Tibial artery (tissue), 4 donors: ENCODE measurements at regions not wholly inside any gene's neighbourhood (a gene's known extent, or its start where the extent isn't known, plus 50 kb on each side); places are given as distances from the start of the nearest gene placed in this dataset.

Experiments used
- DNase-seq, 2 donors: peaks; one replicate each; pipeline ENCODE4 v3.0.0-alpha.2; 2019
- H3K27ac ChIP-seq, 2 donors: fragments of 200-600 bp; sonication (generic) in 1 of 2; 1 replicate in 1 of 2; 2 replicates in 1 of 2; pipeline ENCODE4 v1.5.1; 2018 to 2019; ENCODE audit warnings: mild to moderate bottlenecking in 1 of 2
- H3K27me3 ChIP-seq, 2 donors: fragments of 200-600 bp; sonication (generic) in 1 of 2; one replicate each; pipeline versions ENCODE4 v1.5.1 to v1.6.0; 2016 to 2019
- H3K36me3 ChIP-seq, 3 donors: fragments of 200-600 bp; sonication (generic) in 2 of 3; one replicate each; pipeline ENCODE4 v1.5.1; 2016 to 2019; ENCODE audit warnings: mild to moderate bottlenecking in 2 of 3
- H3K4me1 ChIP-seq, 4 donors: fragments of 200-600 bp; sonication (generic) in 2 of 4; 1 replicate in 3 of 4; 2 replicates in 1 of 4; pipeline ENCODE4 v1.5.1; 2016 to 2019
- H3K4me3 ChIP-seq, 2 donors: fragments of 200-600 bp; sonication (generic) in 1 of 2; 1 replicate in 1 of 2; 2 replicates in 1 of 2; pipeline ENCODE4 v1.5.1; 2018 to 2019; ENCODE audit warnings: mild to moderate bottlenecking in 2 of 2
- H3K9me3 ChIP-seq, 3 donors: fragments of 200-600 bp; sonication (generic) in 1 of 3; one replicate each; pipeline ENCODE4 v1.5.1; 2016 to 2019
- intact Hi-C: fragments of 100-400 bp; cut with DNase I; formaldehyde crosslinking; loops from one replicate; pipeline ENCODE4 v1.15.0; 2023; ENCODE audit warnings: low total_unique reads
- TF ChIP-seq, protein P1 (sequence below), 2 experiments: fragments of 200-600 bp in 1 of 2; fragments of 450-650 bp in 1 of 2; IDR thresholded peaks; one replicate each; pipeline ENCODE4 v1.5.1; 2017 to 2019; ENCODE audit warnings: antibody characterized with exemption in 2 of 2, mild to moderate bottlenecking in 1 of 2, moderate library complexity in 1 of 2

- intact Hi-C loops = no loop called here
- Histone ChIP-seq H3K36me3 (no peaks in the 10 kb centered on the region), H3K27ac (no peak overlapping the region), H3K4me1 (no peaks in the 10 kb centered on the region), H3K9me3 (no peaks in the 10 kb centered on the region), H3K27me3 (no peaks in the 10 kb centered on the region), H3K4me3 (no peak overlapping the region)
- no peak for DNase-seq
- TF ChIP-seq, protein P1, sequence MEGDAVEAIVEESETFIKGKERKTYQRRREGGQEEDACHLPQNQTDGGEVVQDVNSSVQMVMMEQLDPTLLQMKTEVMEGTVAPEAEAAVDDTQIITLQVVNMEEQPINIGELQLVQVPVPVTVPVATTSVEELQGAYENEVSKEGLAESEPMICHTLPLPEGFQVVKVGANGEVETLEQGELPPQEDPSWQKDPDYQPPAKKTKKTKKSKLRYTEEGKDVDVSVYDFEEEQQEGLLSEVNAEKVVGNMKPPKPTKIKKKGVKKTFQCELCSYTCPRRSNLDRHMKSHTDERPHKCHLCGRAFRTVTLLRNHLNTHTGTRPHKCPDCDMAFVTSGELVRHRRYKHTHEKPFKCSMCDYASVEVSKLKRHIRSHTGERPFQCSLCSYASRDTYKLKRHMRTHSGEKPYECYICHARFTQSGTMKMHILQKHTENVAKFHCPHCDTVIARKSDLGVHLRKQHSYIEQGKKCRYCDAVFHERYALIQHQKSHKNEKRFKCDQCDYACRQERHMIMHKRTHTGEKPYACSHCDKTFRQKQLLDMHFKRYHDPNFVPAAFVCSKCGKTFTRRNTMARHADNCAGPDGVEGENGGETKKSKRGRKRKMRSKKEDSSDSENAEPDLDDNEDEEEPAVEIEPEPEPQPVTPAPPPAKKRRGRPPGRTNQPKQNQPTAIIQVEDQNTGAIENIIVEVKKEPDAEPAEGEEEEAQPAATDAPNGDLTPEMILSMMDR (IDR thresholded peaks at IDR 0.05) = no peak
Measured at GRCh38 chr5:179478624-179479023, 71.7 kb upstream of the RUFY1 start.

DNA sequence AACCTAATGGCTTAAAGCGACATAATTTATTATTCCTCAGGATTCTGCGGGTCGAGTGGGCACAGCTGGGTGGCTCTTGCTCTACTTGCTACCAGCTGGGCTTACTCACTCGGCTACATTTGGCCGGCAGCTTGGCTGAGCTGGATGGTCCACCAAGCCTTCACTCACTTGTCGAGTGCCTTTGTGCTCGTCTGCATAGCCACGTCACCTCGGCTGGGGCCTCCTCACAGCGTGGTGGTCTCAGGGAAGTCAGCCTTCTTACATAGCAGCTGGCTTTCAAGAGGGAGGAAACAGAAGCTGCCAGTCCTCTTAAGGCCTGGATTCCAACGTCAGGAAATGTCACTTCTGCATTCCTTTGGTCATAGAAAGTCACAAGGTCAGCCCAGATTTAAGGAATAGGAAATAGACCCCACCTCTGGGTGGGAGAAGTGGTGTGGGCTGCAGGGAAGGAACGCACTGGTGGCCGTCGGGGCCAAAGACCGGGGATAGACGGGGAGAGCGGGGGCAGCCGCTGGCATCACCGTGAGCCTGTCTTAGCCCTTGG is 75.1 kb upstream of the RUFY1 start:
- H3K9me3 ChIP-seq = no peaks in the 10 kb centered on the region
- no peaks in the 10 kb centered on the region for H3K36me3 ChIP-seq
- DNase-seq = no peak
- no peaks in the 10 kb centered on the region for H3K4me1 ChIP-seq
- H3K27me3 ChIP-seq = no peaks in the 10 kb centered on the region
- intact Hi-C loops = no loop called here
- TF ChIP-seq, protein P1 (IDR thresholded peaks at IDR 0.05) = no peak
- no peak overlapping the region for H3K27ac ChIP-seq
- no peak overlapping the region for H3K4me3 ChIP-seq

GRCh38 chr5:179472641-179473040 is 77.7 kb upstream of the RUFY1 start:
- no peak overlapping the region for H3K27ac ChIP-seq
- no peaks in the 10 kb centered on the region for H3K9me3 ChIP-seq
- H3K36me3 ChIP-seq = no peaks in the 10 kb centered on the region
- H3K4me1 ChIP-seq = no peaks in the 10 kb centered on the region
- TF ChIP-seq, protein P1 (IDR thresholded peaks at IDR 0.05) = no peak
- DNase-seq = no peak
- no peak overlapping the region for H3K4me3 ChIP-seq
- intact Hi-C loops = no loop called here
- H3K27me3 ChIP-seq = no peaks in the 10 kb centered on the region

DNA sequence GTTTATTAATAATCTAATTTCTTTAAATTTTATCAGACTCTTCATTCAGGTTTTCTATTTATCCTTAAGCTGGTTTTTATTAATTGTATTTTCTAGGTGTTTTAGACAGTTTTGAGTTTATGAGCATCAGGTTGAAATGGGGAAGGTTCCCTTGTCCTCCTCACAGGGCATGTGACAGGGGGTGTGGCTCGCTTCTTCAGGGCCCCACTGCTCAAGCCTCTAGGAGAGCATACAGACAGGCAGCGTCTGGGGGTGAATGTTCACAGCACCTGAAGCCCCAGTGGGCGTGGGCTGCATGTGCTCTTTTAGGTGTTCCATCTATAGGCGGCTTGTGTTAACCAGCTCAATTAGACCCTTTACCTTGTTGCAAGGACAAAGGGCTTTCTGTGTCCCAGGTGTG is 78.2 kb upstream of the RUFY1 start:
- H3K27me3 ChIP-seq = no peaks in the 10 kb centered on the region
- no peak overlapping the region for H3K27ac ChIP-seq
- no peaks in the 10 kb centered on the region for H3K4me1 ChIP-seq
- H3K36me3 ChIP-seq = no peaks in the 10 kb centered on the region
- no peak for DNase-seq
- no peaks in the 10 kb centered on the region for H3K9me3 ChIP-seq
- TF ChIP-seq, protein P1 (IDR thresholded peaks at IDR 0.05) = no peak
- H3K4me3 ChIP-seq = no peak overlapping the region
- intact Hi-C loops = no loop called here

GRCh38 chr5:179470201-179470600 is 80.2 kb upstream of the RUFY1 start:
- Histone ChIP-seq H3K27me3 (no peaks in the 10 kb centered on the region), H3K9me3 (peaks cover 0 to 8% (median 3%) of the 10 kb centered on the region in 3 donors), H3K4me1 (no peaks in the 10 kb centered on the region), H3K4me3 (no peak overlapping the region), H3K27ac (no peak overlapping the region), H3K36me3 (no peaks in the 10 kb centered on the region)
- no peak for DNase-seq
- TF ChIP-seq, protein P1 (IDR thresholded peaks at IDR 0.05) = no peak
- intact Hi-C loops = no loop called here

DNA sequence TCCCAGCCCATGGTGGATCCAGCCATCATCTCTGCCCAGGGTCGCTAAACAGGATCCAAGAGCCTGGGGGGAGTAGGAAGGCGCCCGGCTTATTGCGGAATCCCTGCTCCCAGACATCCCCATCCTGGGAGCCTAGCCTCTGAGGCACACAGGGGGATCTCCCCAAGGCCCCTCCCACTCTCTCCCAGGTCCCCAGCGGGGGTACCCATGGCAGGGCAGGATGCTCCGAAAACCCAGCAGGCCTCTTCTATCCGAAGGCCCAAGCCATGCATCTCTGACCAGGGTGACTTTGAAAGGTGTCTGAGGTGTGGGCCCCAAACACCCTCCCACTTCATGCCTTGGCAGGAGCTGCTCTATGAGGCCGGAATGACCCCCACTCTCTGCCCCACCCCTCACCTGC is 81.7 kb upstream of the RUFY1 start:
- H3K4me3 ChIP-seq = no peak overlapping the region
- no peaks in the 10 kb centered on the region for H3K4me1 ChIP-seq
- H3K27ac ChIP-seq = no peak overlapping the region
- no peak for DNase-seq
- H3K9me3 ChIP-seq = peaks cover 0 to 11% (median 8%) of the 10 kb centered on the region in 3 donors
- TF ChIP-seq, protein P1 (IDR thresholded peaks at IDR 0.05) = no peak
- intact Hi-C loops = no loop called here
- no peaks in the 10 kb centered on the region for H3K27me3 ChIP-seq
- no peaks in the 10 kb centered on the region for H3K36me3 ChIP-seq
